ENCODE measurements at regions not wholly inside any gene's neighbourhood (a gene's known extent, or its start where the extent isn't known, plus 50 kb on each side); places are given as distances from the start of the nearest gene placed in this dataset.
"Not testable (repeated sequence)": the region's sequence is repeated elsewhere in the genome, so short reads cannot be mapped to it uniquely, and the experiment has no call there.

DNA sequence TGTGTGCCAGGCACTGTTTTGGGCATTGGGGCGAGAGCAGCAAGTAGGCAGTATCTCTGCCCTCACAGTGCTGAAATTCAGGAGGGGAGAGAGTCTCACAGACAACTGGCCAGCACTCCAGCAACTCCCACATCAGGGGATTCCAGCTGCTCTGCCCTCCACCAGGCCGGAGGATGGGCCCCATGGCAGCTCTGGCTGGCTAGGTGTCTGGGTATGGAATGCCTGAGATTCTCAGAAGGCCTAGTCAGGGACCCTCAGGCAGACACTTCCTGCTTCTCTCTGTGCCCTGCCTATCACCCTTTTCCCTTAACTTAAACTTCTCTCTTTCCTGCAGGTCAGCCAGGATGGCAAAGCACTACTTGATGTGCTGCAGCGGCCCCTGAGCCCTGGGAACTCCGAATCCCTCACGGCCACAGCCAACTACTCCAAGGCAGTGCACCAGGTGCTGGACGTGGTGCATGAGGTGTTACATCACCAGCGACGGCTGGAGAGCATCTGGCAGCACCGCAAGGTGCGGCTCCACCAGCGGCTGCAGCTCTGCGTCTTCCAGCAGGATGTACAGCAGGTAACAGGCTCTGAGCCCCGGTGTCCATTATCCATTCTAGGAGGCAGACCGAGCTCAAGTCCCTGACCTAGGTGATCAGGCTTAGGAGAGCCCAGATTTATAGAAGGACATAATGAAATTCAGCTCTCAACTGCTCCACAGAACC lies 342.2 kb upstream of the ROPN1 start:
- no peak for ATAC-seq

DNA sequence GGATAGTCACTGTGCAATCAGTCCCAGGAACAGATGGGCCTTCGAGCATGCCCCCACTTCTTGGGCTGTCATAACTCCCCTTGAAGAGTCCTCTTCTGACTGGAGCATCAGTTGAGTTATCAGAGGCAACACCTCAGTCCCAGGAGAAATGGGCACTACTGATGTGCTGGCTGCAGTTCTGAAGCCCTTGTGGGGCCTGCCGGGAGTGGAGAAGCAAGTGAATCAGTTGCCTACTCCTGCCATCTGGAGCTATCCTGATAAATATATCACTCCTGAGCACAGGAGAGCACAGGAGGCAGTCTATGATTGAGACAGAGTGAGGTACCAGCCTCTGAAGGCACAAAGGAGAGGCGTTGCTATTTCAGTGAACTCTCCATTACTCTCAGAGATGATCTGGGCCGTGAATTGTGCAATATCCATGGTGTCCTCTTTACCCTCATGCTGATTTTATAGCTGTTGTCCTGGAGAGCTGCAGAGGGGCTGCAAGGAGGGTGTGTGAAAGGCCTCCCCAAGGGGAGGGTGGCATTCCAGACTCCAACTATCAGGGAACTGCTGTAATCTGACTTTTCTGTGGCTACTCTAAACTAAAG lies 344.2 kb upstream of the ROPN1 start:
- ATAC-seq = no peak

DNA sequence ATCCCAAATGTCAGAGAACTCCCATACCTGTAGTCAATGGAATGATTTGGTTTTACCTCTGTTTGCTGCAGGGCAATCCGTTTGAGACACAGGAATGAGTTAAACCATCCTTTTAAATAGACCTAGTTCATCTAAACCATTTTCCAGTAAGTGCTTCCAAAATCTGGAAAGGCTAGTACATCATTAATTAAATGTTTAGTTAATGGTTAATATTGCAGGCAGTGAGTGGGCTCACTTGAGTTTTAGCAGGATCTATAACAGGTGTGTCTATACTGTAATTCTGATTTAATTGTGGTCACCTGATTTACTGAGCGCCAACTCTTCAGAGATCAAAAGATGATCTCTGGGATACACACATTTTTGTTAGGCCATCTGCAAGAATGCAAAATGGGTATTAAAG lies 353.9 kb upstream of the ROPN1 start:
- ATAC-seq = no peak

DNA sequence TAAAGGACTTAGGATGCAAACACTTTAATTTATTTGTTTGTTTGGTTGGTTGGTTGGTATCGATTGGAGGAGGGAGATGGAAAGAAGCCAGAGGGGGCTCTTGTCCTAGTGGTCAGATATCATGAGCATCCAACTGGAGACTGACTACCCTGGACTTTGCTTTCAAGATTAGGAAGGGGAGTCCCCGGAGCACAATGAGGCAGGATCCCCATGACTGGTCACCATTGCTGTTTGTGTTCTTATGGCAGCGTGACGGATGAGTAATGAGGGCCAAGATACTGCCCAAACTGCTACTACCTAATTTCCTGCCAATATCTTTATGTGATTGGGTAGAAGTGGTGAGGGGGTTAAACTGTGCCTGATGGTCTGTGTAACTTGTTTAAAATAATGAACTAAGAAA lies 354.6 kb upstream of the ROPN1 start:
- ATAC-seq = no peak

DNA sequence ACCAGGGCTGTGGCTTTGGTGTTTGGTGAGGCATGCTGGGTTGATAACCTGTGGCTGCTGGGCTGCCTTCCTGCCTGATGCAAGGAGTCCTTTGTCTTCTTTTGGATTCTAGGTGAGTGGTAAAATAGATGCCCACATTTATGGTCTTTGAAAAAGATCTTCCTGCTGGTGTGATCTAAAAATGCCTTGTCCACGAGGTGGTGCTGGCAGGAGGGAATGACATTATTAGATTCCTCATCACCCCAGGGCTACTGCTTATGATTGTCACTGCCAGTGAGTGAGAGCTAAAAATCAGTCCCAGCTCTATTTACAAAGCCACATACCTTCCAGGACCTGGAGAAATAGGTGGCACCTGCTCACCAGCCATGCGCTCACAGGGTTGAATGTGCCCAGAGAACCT lies 355.5 kb upstream of the ROPN1 start:
- ATAC-seq = no peak

DNA sequence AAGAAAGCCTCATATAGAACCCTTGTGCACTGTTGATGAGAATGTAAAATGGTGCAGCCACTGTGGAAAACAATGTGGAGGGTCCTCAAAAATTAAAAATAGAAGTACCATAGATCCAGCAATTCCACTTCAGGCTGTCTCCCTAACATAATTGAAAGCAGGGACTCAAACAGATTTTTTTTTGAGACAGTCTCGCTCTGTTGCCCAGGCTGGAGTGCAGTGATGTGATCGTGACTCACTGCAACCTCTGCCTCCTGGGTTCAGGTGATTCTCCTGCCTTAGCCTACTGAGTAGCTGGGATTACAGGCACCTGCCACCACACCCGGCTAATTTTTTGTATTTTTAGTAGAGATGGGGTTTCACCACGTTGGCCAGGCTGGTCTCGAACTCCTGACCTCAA lies 356.6 kb upstream of the ROPN1 start:
- ATAC-seq = not testable (repeated sequence)

DNA sequence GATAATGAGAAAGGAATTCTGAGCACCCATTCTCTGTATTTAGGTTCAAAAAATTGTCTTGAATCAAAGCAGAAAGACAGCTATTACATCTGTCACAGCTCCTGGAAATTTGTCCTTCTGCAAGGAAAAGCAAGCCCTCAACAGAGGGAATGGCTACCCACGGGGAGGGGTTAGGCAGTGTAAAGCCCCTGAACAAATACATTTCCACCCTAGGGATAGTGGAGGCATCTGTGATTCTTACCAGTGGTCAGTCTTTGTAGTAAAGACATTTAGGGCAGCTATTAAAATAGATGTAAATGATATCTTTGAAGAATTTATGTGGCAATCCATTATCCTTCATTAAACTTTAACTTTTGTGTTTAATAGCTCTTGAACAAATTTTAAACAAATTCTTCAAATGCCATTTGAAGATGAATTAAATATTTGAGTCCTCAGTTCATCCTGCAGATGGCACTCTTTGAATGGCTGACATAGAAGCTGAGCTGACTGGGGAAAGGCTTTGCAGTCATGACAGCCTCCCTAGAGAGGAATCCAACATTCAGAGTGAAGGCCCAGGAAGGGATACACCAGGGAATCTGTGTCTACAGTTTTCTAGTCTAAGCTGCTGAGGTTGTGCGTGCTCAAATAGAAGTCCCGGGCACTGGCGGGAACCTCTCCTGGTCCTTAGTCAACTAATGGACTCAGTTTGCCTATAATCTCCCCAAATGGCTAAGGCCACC lies 359.7 kb upstream of the ROPN1 start:
- ATAC-seq = no peak

DNA sequence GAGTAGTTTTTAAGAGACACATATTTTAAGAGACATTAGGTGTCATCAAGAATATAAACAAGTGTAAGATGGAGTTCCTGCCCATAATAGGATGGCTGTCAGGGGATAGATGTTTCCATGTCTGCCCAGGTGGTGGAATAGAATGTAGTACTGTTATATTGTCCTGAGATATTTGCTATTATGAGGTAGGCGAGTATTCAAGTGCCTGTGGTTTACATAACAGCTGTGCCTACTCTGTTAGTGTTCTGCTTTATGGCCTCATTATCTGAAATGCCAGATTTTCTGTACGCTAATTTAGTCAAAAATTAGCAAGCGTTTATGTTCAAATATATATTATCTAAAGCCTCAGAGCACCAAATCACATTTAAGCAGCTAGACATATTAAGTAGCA lies 360.2 kb upstream of the ROPN1 start:
- no peak for ATAC-seq

DNA sequence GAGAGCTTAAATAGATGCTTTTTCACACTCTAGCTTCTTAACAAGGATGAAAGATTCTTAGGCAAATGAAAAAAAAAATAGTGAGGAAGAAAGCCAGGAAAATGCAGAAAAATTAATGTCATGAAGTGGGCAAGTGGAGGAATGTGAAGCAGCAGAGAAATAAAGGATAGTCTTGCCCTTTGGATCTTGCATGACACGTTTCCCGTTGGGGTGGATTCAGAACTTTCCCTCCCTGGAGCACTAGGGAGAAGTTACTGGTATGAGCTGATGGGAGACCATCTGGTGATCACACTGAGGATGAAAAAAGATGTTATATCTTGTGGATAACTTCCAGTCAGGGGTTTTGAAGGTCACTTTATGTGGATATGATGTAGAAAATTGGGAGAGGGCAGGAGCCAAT lies 361.8 kb upstream of the ROPN1 start:
- no peak for ATAC-seq

DNA sequence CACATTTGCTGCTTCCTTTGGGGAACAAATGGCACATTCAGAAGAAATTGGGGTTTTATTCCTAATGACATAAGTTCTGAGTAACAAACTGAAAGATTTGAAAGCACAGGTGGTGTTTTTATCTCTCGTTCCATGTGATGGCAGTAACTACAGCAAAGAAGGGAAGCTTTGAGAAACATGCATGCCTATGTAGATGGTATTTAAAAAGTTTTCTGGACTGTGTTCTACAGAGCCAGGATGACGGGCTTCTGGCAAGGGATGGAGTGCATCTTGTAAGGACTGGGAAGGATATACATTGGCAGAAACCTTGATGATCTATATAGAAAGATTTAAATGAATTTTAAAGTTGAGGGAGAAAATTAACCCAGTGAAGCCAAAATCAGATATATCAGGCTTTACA lies 362.2 kb upstream of the ROPN1 start:
- ATAC-seq = no peak

DNA sequence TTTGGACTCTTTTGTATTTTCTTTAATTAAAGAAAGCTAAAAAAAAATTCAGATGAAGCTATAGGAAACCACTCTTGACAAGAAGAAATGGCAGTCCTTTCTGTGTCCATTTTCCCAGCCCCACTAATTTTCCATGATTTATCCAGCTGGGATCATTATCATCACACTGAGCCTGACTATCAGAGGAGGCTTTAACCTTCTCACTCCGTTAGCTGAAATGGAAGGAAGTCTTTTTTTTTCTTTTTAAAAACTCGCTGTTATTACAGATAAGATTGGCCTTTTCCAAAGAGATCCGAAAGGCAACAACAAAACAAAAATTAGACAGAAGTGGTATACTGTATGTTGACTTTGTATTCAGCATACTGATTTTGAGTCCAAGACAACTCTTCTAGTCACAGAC lies 366.2 kb upstream of the ROPN1 start:
- ATAC-seq = no peak

DNA sequence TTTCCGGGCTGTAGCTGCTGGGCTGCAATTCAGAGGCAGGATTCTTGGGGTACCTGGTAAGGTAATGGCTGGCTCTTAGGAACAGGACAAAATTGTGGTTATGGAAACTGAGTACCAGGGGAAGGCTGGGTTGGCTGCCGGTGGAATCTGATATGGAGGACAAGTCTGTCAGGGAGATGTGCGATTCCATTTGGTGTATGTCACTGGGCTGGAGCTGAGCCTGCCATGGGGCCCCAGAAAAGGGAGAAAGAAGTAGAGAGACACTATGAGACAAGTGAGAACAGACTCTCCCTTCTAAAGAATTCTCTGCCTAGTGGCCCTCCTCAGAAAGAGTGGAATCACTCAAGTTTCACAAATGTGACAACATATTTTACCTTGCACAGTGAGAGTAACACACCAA lies 368.2 kb upstream of the ROPN1 start:
- no peak for ATAC-seq

DNA sequence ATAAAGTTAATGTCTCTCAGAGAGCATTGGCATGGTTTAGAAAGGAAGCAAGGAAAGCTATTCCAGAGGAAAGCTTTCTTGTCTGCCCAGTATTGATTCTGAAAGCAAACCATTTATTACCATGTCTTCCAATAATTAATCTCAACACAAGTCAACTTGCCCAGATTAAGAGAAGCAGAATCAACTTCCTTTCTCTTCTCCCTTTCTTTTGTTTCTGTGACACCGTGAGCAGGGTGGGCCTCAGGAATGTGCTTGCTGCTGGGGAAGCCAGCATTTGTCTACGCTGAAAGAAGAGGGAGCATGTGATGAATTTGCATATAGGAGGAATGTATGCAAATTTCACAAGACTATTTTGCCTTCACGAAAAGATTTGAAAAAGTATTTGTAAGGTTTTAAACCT lies 368.6 kb upstream of the ROPN1 start:
- no peak for ATAC-seq

DNA sequence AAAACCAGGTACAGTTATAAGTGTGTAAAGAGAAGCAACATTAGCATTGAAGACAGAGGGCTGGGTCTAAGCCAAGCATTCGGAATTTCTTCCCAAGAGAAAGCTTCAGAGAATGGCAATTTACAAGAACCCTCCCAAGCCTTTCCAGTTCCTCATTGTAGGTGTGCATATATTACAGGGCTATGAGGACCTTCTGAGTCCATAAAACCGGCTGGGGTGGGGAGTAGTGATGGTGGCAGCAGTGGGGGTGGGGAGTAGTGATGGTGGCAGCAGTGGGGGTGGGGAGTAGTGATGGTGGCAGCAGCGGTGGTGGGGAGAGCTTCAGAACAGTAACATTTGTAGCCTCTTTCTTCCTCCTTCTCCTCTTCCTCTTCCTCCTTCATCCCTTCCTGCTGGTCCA lies 368.7 kb upstream of the UMPS start:
- no peak for ATAC-seq

DNA sequence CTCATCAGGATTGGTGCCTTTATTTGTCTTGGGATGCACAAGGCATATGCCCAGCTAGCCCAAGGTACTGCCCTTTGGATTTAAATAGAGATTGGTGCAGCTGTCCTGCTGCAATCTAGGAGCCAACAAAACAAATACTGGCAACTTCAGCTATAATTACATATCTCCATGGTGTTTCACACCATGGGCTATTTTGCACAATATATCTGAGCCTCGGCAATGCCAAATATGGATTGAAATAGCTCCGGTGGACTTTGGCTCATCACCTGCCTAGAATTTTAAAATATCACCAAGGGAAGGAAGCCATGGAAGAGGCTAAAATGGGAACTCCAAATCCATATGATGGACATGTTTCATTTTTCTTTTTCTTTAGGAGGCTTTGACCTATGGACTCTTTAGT lies 367.8 kb upstream of the UMPS start:
- ATAC-seq = no peak

DNA sequence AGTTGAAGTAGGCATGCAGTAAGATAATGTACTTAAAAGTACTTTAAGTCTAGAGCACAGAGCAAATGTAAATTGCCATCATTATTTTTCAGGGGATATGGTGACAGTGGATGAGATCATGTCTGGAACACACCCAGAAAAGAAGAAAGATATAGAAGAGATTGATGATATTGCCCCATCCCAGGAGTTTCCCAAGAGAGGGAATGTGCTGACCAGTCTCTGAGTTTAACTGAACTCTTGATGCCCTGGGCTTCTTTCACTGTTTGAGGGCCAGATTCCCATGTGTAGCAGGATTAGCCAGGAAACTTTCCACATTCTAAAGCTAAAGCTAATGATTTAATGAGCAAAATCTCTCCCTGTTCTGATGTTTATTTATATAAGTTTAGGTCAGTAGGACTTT lies 366.8 kb upstream of the UMPS start:
- no peak for ATAC-seq

DNA sequence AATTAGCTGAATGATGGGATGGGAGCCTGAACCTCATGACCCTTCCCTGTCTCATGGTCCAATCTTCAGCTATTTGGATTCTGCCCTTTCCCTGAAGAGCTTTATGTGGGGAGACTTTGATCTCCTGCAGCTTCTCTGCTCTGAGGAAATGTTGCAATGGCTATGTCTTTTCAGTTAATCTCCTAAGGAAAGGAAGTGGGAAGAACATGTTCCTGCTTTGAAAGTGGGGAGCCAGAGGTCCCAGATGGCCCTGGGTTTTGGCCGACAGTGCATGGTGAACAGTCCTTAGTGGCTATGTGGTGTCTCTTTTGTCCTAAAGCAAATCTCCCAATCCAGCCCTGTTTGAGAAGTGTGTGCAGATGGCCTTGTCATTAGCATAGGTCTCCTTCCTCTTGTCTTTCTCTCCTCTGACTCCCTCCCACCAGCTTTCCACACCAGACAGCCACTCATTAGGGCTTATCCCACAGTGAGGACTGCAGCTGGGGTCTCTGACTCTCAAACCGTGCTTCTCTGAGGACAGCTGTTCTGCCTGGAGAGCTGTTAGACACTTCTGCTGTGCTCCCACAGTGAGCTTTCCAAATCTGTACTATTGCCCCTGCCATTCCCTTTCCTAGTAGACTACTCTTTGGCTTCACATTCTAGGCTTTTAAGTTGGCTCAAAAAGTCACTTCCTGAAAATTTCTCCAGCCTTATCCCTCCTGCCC lies 365.8 kb upstream of the UMPS start:
- no peak for ATAC-seq

DNA sequence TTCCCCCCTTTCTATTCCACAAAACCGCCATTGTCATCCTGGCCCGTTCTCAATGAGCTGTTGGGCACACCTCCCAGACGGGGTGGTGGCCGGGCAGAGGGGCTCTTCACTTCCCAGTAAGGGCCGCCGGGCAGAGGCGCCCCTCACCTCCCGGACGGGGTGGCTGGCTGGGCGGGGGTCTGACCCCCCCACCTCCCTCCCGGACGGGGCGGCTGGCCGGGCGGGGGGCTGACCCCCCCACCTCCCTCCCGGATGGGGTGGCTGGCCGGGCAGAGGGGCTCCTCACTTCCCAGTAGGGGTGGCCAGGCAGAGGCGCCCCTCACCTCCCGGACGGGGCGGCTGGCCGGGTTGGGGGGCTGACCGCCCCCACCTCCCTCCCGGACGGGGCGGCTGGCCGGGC lies 363.6 kb upstream of the UMPS start:
- not testable (repeated sequence) for ATAC-seq

DNA sequence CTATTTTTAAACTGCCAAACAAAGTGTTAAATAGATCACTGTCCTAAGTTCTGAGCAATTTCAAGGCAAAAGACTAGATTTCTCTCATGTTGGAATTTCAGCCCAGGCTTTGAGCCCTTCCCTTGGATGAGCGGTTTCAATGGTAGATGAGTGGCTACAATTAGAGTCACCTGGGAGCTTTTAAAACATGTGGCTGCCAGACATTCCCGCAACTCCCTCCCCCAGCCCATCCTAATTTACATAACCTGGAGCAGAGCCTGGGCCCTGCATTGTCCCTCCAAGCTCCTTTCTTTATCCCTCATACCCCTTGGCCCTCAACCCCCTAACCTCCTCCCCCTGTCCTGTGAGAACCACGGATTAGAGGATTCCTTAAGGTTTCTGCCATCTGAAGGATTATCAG lies 357.5 kb upstream of the UMPS start:
- ATAC-seq = no peak

DNA sequence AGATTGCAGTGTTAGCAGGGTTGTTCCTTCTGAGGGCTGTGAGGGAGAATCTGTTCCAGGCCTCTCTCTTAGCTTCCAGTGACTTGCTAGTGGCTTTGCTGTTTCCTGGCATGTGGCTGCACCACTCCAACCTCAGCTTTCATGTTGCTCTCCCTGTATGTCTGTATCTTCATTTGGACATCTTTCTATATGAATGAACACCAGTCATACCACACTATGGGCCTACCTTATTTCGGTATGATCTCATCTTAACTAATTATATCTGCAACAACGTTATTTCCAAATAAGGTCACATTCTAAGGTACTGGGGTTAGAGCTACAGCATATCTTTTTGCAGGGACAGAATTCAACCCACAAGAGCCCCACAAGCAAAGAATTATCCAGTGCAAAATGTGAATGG lies 356.7 kb upstream of the UMPS start:
- no peak for ATAC-seq

DNA sequence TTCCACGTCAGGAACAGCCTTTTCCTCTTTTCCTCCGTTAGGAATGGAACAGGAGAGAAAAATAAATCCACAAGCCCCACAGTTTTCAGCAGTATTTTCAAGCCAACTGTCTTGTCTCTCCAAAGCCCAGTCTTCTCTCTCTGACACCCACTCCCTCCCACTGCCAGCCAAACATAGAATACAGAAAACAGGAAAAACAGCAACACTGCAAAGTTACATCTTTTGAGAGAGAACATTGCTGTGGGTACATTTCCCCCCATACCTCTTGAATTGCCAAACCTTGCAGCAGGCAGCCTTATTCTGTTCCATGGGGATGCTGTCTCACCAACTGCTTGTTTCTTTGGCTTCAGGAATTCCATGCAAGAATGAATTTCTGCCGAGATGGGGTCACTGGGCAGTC lies 355.7 kb upstream of the UMPS start:
- ATAC-seq = no peak

DNA sequence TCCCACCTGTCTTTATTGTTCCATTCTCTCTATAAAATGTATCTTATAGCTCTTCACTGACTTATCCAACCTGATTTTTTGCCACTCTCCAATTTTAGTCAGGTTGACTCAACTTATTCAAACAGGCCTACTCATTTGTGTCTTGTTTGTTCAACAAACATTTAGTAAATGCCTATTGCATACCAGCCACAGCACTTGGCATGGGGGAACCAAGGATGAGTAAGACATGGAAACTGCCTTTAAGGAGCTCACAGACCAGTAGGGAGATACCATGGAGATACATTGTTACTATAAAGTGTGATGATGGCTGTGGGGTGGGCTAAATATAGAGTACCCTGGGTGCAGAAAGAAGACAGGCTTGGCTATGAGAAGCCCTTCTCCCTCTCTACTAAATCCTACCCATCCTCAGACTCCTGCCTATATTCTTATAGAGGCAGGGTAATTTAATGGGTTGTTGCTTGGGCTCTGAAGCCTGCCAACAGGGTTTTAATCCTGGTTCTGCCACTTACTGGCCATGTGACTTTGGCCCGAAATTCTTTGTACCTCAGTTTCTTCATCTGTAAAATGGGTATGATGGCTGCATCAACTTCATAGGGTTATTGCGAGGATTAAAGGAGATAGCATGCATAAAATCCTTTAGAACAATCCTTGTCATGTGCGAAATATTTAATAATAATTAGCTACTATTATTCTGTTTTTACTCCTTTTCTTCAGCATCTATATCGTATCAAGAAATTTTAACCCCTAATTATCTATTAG lies 348.5 kb upstream of the UMPS start:
- no peak for ATAC-seq

DNA sequence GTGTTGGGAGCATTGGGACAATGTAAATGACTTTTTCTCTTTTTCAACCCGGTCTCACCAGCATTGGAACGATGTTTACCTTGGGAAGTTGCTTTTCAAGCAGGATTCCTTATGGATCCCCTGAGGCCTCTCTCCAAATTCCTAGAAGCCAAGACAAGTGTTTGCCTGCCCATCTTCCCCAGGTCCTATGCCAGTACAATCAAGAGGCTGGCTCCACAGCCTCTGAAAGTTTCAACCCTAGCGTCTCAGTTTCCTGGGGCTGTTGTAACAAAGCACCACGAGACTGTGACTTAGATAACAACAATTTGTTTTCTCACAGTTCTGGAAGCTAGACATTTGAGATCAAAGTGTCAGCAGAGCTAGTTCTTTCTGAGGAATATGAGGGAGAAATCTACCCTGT lies 347.2 kb upstream of the UMPS start:
- no peak for ATAC-seq

All from activated CD4-positive, CD25-positive, alpha-beta regulatory T cell treated with anti-CD3 and anti-CD28 coated beads, Interleukin-2, amount 50 U/mL, for 24 hours (primary cell).